ENCODE measurements at regions not wholly inside any gene's neighbourhood (a gene's known extent, or its start where the extent isn't known, plus 50 kb on each side); places are given as distances from the start of the nearest gene placed in this dataset.

DNA sequence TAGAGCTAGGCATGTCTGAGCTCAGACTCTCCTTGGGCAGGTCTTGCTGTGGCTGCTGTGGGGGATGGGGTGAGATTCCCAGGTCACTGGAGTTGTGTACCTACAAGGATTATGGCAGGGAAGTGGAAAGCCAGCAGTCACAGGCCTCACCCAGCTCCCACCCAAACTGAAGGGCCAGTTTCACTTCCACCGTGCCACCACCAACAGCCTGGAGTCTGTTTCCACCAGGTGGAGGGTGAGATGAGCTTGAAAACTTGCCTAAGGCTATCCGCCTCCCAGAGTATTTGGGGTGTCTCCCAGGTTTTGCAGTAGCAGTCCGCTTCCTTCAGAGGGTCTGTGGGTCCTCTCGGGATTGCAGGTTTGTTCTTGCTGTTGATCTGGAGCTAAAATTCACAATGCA is 327.7 kb downstream of the PTPRC start:
- Histone ChIP-seq H3K9me3 (ENCODE audit: control insufficient read depth, insufficient read depth, low read depth, low read length) (no peaks in the 10 kb centered on the region), H3K27me3 (ENCODE audit: control insufficient read depth, insufficient read depth, low read length) (no peaks in the 10 kb centered on the region), H3K4me3 (ENCODE audit: low read depth in 2 of 2, low read length in 2 of 2) (no peak overlapping the region), H3K4me1 (ENCODE audit: control insufficient read depth, insufficient read depth, low read length) (no peaks in the 10 kb centered on the region), H3K27ac (ENCODE audit: low read length) (no peak overlapping the region), H3K36me3 (ENCODE audit: control insufficient read depth, insufficient read depth, low read length) (no peaks in the 10 kb centered on the region)
- POLR2A ChIA-PET = no interaction called here
- DNase-seq (ENCODE audit: low read depth, low spot score) (no peak), ATAC-seq (no peak)
- CTCF ChIA-PET = no interaction called here
- intact Hi-C loops (cut with micrococcal nuclease; ENCODE audit: unreplicated experiment) = no loop called here
- TF ChIP-seq SIN3A (IDR thresholded peaks at IDR 0.05; ENCODE audit: borderline replicate concordance, insufficient read depth, low read depth, low read length) (no peak), POLR2AphosphoS5 (IDR thresholded peaks at IDR 0.05; ENCODE audit: low read depth, low read length) (no peak), TCF7L2 (IDR thresholded peaks at IDR 0.05; ENCODE audit: low read depth, low read length) (no peak)
- TF ChIP-seq, protein P1, sequence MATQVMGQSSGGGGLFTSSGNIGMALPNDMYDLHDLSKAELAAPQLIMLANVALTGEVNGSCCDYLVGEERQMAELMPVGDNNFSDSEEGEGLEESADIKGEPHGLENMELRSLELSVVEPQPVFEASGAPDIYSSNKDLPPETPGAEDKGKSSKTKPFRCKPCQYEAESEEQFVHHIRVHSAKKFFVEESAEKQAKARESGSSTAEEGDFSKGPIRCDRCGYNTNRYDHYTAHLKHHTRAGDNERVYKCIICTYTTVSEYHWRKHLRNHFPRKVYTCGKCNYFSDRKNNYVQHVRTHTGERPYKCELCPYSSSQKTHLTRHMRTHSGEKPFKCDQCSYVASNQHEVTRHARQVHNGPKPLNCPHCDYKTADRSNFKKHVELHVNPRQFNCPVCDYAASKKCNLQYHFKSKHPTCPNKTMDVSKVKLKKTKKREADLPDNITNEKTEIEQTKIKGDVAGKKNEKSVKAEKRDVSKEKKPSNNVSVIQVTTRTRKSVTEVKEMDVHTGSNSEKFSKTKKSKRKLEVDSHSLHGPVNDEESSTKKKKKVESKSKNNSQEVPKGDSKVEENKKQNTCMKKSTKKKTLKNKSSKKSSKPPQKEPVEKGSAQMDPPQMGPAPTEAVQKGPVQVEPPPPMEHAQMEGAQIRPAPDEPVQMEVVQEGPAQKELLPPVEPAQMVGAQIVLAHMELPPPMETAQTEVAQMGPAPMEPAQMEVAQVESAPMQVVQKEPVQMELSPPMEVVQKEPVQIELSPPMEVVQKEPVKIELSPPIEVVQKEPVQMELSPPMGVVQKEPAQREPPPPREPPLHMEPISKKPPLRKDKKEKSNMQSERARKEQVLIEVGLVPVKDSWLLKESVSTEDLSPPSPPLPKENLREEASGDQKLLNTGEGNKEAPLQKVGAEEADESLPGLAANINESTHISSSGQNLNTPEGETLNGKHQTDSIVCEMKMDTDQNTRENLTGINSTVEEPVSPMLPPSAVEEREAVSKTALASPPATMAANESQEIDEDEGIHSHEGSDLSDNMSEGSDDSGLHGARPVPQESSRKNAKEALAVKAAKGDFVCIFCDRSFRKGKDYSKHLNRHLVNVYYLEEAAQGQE (IDR thresholded peaks at IDR 0.05; ENCODE audit: insufficient read depth in 1 of 2, low read depth in 2 of 2, low read length in 1 of 2) = no peak
- TF ChIP-seq, protein P2, sequence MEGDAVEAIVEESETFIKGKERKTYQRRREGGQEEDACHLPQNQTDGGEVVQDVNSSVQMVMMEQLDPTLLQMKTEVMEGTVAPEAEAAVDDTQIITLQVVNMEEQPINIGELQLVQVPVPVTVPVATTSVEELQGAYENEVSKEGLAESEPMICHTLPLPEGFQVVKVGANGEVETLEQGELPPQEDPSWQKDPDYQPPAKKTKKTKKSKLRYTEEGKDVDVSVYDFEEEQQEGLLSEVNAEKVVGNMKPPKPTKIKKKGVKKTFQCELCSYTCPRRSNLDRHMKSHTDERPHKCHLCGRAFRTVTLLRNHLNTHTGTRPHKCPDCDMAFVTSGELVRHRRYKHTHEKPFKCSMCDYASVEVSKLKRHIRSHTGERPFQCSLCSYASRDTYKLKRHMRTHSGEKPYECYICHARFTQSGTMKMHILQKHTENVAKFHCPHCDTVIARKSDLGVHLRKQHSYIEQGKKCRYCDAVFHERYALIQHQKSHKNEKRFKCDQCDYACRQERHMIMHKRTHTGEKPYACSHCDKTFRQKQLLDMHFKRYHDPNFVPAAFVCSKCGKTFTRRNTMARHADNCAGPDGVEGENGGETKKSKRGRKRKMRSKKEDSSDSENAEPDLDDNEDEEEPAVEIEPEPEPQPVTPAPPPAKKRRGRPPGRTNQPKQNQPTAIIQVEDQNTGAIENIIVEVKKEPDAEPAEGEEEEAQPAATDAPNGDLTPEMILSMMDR (IDR thresholded peaks at IDR 0.05) = no peak
- no TSS peak for BruUV-seq (replicated peaks)
- in situ Hi-C loops (cut with HindIII; ENCODE audit: low pct_unique_long_range_greater_than_20kb, low sequenced_read_pairs) = no loop called here

DNA sequence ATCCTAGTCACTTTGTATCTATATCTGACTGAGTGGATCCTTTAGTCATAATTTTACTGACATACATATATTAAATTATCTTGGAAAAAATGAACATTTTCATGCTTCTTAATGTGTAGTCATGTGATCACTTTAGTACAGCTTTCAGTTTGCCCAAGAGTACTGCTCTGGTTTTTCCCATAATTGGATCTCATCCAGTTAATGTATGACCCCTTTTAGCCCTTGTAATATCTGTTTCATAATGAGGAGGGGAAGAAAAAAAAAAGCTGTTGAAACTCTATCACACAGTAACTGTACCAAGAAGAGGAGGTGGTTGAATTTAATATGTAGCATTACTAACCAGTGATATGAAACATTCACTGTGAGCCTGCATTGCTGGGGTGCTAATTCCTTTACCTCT is 328.7 kb downstream of the PTPRC start:
- no peak overlapping the region for H3K4me3 ChIP-seq (ENCODE audit: low read depth in 2 of 2, low read length in 2 of 2)
- DNase-seq (ENCODE audit: low read depth, low spot score) = no peak
- in situ Hi-C loops (cut with HindIII; ENCODE audit: low pct_unique_long_range_greater_than_20kb, low sequenced_read_pairs) = no loop called here
- H3K36me3 ChIP-seq (ENCODE audit: control insufficient read depth, insufficient read depth, low read length) = no peaks in the 10 kb centered on the region
- no peaks in the 10 kb centered on the region for H3K9me3 ChIP-seq (ENCODE audit: control insufficient read depth, insufficient read depth, low read depth, low read length)
- TF ChIP-seq SIN3A (IDR thresholded peaks at IDR 0.05; ENCODE audit: borderline replicate concordance, insufficient read depth, low read depth, low read length) = no peak
- TF ChIP-seq POLR2AphosphoS5 (IDR thresholded peaks at IDR 0.05; ENCODE audit: low read depth, low read length) = no peak
- no peak for TF ChIP-seq TCF7L2 (IDR thresholded peaks at IDR 0.05; ENCODE audit: low read depth, low read length)
- TF ChIP-seq, protein P2 (IDR thresholded peaks at IDR 0.05) = no peak
- TF ChIP-seq, protein P1 (IDR thresholded peaks at IDR 0.05; ENCODE audit: insufficient read depth in 1 of 2, low read depth in 2 of 2, low read length in 1 of 2) = no peak
- POLR2A ChIA-PET = interaction anchor here (0.6 to 0.7 kb wide), 2 partner anchors 18 to 42 kb away, joined by 3 read pairs; no protein-coding TSS in a partner anchor
- no peak for ATAC-seq
- H3K27ac ChIP-seq (ENCODE audit: low read length) = no peak overlapping the region
- intact Hi-C loops (cut with micrococcal nuclease; ENCODE audit: unreplicated experiment) = no loop called here
- H3K4me1 ChIP-seq (ENCODE audit: control insufficient read depth, insufficient read depth, low read length) = no peaks in the 10 kb centered on the region
- CTCF ChIA-PET = no interaction called here
- H3K27me3 ChIP-seq (ENCODE audit: control insufficient read depth, insufficient read depth, low read length) = no peaks in the 10 kb centered on the region
- no TSS peak for BruUV-seq (replicated peaks)
